Stimulated activated CD4-positive, alpha-beta T cell treated with anti-CD3 and anti-CD28 coated beads, Interleukin-2, amount 100 ng/mL, for 24 hours (primary cell): ENCODE measurements at regions not wholly inside any gene's neighbourhood (a gene's known extent, or its start where the extent isn't known, plus 50 kb on each side); places are given as distances from the start of the nearest gene placed in this dataset.
"Not testable (repeated sequence)": the region's sequence is repeated elsewhere in the genome, so short reads cannot be mapped to it uniquely, and the experiment has no call there.

Source experiments
- DNase-seq, 2 donors: peaks; one replicate each; pipeline ENCODE4 v3.0.0-alpha.2; 2020

- DNase-seq = no peak
These were observed 50.4 kb downstream of the KATNIP start for GRCh38 chr16:27600381-27600780.

GRCh38 chr16:27602103-27602502, 52.2 kb downstream of the KATNIP start:
- no peak for DNase-seq

- DNase-seq = not testable (repeated sequence)
These were observed 55.7 kb downstream of the KATNIP start for GRCh38 chr16:27605500-27606106.

GRCh38 chr16:27611340-27611739, 61.4 kb downstream of the KATNIP start:
- DNase-seq = no peak

DNA sequence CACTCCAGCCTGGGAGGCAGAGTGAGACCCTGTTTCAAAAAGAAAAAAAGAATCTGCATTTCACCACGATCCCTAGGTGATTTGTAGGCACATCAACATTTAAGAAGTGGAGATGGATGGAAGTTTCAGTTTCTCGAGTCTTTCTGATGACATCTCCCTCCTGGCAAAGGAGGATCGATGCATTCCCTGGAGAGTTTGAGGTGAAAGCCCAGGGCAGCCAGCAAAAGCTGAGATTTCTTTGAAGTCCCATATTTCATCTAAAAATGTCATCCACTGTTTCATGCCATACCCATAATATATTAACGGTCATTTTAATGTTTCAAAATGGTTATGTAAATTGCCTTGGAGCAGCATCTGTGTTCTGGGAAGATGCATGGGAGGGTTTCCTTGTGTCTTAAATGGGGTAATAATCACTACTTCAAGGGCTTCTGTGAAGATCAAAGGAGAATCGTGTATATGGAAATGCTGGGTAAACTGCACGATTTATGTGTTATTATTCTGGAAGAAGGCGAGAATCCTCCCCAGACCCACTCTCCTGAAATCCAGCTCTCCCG, 63.4 kb downstream of the KATNIP start:
- DNase-seq = no peak

GRCh38 chr16:27617665-27618064, 67.7 kb downstream of the KATNIP start:
- DNase-seq = no peak

DNA sequence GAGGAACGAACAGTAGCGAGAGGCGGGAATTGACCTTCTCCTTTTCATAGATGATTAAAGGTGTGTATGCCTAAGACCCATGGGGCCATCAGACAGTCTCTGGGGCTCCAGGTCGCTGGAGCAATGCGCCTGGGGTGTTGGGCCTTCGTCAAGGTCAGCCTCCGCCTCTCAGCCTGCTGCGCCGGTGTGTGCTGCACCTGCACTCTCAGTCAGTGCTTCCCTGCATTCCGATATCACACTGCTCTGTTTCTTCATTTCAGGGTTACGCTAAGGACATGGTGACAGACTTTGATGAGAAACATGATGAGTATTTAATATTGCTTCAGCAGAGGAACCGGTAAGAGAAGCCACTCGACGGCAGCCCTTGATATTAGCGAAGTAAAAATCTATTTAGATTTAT, 68.2 kb downstream of the KATNIP start:
- no peak for DNase-seq

DNA sequence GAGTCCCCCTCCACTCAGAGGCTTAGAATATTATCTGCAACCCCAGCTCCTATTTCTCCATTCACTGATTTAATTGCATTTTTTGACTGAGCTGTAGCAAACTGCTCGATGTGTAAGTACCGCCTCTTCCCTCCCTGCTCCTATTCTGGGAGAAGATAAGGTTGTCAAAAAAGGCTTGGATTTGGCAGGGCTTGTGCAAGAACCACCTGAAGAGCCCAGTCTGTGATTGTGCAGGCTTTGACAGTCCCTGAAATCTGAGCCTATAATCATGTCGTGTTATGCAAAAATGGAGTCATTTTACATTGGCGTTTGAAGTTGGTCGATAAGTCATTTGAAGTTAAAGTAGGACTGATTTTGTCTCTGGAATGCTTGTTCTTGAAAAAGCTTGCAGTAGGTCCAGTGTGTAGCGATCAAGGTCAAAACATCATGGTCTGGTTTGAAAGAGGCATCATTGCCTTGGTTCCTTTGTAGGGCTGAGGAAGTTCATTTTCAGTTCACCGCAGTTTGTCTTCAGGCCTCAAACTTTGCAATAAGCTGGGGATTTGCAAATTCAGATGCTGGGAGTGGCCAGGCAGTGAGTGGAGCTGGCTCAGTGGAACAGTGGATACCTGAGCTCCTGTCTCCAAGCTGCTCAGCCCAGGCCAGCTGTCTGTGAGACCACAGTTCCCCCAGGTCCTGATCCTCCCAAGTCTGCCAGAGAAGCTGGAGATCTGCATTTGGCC, 68.8 kb downstream of the KATNIP start:
- DNase-seq = no peak

DNA sequence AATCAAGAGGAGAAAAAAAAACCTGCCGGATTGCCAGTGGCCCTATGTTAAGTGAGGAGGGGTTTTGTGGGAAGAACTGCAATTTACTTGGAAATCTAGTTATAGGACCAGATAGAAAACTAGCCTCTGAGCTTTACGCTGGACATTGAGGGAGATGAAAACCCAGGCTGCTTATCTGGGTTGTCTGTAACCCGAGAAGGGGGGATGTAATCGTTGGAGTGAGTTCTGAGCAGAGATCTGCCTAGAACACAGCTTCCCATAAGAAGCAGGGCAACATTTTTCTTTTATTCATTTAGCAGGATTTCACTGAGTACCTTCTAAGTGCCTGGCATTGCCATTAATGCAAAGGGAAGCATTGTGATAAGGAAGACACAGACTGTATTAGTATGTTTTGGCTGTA, 70.6 kb downstream of the KATNIP start:
- no peak for DNase-seq

- DNase-seq = no peak
These were observed 74.5 kb downstream of the KATNIP start for GRCh38 chr16:27624154-27625049.

DNA sequence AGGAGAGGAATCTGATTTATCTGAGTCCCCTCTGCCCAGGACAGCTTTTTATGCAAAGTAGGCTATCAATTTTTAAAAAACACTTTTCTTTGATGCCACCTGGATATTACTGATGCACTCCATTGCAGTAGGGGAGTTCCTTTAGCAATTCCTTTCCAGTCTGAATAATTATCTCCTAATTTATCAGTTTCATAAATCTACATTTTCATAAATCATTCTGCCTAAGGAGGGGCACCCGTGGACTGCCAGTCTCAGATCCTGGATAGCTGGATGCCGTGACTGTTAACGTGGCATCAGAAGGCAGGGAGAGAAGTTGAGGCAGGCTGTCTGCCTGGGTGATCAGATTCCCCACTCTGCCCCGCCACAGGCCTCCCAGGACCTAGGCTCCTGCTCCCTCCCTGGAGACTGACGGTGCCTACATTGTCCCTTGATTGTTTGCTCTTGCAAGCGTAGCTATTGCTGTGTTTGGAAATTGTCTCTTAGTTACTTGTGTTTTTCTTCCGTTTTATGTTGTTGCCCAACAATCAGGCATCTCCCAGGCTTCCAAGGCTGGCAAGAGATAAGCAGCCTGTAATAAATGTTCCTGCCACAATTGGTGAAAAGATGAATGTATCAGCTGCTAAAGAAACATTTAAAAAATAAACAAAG, 75.2 kb downstream of the KATNIP start:
- DNase-seq = no peak

DNA sequence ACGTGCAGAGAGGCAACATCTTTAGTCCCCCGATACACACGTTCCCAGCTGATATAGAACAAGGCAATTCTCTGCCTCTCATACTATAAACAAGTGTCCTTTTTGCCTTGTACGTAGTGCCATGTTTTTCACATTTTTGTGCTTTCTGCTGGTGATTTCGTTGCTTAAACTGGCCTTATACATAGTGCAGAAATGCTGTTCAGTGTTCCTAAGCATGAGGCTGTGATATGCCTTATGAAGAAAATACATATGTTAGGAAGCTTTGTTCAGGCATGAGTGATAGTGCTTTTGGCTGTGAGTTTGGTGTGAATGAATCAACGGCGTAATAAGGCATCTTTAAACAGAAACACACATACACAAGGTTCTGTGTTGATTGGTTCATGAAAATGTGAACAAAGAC, 77.2 kb downstream of the KATNIP start:
- no peak for DNase-seq

- DNase-seq = no peak
These were observed 78.4 kb downstream of the KATNIP start for GRCh38 chr16:27628241-27628942.

- DNase-seq = not testable (repeated sequence)
These were observed 79.1 kb downstream of the KATNIP start for GRCh38 chr16:27628943-27629462.

DNA sequence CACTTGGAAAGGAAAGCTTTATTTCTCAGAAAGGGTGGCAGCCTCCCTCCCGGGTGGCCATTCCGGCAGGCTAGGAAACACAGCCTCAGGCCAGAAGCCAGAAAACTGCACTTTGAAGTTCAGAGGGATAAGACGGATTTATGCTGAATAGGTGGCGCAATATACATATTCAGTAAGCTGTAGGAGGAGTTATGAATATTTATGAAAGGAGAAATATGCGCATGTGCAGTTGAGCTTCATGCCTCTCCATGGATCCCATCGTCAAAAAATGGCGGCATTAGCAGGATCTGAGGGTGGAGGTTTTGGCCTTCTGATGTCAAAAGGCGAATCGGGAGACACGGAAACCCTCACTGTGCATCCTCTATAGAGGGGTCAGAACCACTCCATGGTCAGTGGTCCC, 82.3 kb downstream of the KATNIP start:
- no peak for DNase-seq

- DNase-seq = no peak
These were observed 83.3 kb downstream of the KATNIP start for GRCh38 chr16:27633221-27633620.

GRCh38 chr16:27633721-27634120, 83.8 kb downstream of the KATNIP start:
- no peak for DNase-seq

GRCh38 chr16:27634779-27635178, 84.8 kb downstream of the KATNIP start:
- DNase-seq = no peak

GRCh38 chr16:27636453-27637240, 86.7 kb downstream of the KATNIP start:
- no peak for DNase-seq

DNA sequence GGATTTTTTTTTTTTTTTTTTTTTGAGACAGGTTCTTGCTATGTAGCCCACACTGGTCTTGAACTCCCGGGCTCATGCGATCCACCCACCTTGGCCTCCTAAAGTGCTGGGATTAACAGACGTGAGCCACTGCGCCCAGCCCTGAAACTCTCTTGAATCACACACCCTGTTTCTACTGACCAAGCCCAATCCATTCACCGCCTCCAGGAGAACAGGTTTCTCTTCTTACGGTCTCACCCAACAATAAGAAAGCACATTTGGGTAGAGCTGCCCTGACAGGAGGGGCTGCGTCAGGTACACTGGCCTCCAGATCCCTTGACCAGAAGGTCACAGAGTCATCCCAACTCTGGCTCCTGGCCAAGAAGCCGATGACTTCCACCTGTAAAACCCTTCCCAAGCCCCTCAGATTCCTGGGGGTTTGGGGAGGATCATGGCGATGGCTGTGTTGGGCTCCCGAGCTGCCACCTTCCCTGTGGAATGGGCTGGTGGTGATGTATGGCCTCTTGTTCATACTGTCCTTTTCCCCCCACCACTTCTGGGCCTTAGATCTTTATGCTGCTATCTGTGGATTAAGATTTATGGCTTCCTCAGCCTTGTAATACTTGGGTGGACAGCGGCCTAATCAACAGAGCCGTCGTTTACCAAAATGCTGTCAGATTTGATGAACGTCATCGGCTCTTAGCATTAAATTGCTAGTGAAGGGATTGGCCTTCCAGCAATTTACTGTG, 89.1 kb downstream of the KATNIP start:
- no peak for DNase-seq
